Liver (tissue), 7 donors: ENCODE measurements at regions not wholly inside any gene's neighbourhood (a gene's known extent, or its start where the extent isn't known, plus 50 kb on each side); places are given as distances from the start of the nearest gene placed in this dataset.

Source experiments
- DNase-seq: peaks from one replicate; pipeline ENCODE4 v3.0.0-alpha.2; 2017; ENCODE audit warnings: low spot score
- H3K27ac ChIP-seq, 2 donors: one replicate each; pipeline ENCODE4 v1.7.0; 2013; ENCODE audit warnings: inconsistent platforms in 2 of 2, low read length in 2 of 2, control low read depth in 1 of 2, low read depth in 1 of 2, mild to moderate bottlenecking in 1 of 2
- H3K27me3 ChIP-seq, 4 donors: one replicate each; pipeline versions ENCODE4 v1.6.1 to v1.7.0; 2013; ENCODE audit warnings: low read length in 3 of 4, inconsistent platforms in 1 of 4, mild to moderate bottlenecking in 1 of 4, moderate library complexity in 1 of 4; ENCODE audit not compliant: control insufficient read depth in 4 of 4, insufficient read depth in 4 of 4
- H3K36me3 ChIP-seq, 4 donors: one replicate each; pipeline versions ENCODE4 v1.6.1 to v1.7.0; 2013; ENCODE audit warnings: low read length in 3 of 4, mild to moderate bottlenecking in 3 of 4, low read depth in 1 of 4, moderate library complexity in 1 of 4; ENCODE audit not compliant: control insufficient read depth in 4 of 4, insufficient read depth in 3 of 4
- H3K4me1 ChIP-seq, 4 donors: one replicate each; pipeline versions ENCODE4 v1.6.1 to v1.7.0; 2013; ENCODE audit warnings: low read length in 3 of 4, mild to moderate bottlenecking in 3 of 4, moderate library complexity in 1 of 4; ENCODE audit not compliant: control insufficient read depth in 4 of 4, insufficient read depth in 4 of 4
- H3K4me3 ChIP-seq, 3 donors: one replicate each; pipeline versions ENCODE4 v1.6.1 to v1.7.0; 2013; ENCODE audit warnings: low read length in 3 of 3, control low read depth in 1 of 3, low read depth in 1 of 3, mild to moderate bottlenecking in 1 of 3
- H3K9ac ChIP-seq, 2 donors: one replicate each; pipeline ENCODE4 v1.7.0; 2013; ENCODE audit warnings: low read length in 2 of 2, mild to moderate bottlenecking in 2 of 2, moderate library complexity in 2 of 2, control low read depth in 1 of 2, low read depth in 1 of 2
- H3K9me3 ChIP-seq, 4 donors: one replicate each; pipeline versions ENCODE4 v1.6.1 to v1.7.0; 2013; ENCODE audit warnings: low read length in 3 of 4; ENCODE audit not compliant: control insufficient read depth in 4 of 4
- EGR1 ChIP-seq, 2 donors: IDR thresholded peaks; 2 replicates each; pipeline ENCODE4 v1.6.1; 2016 to 2018; ENCODE audit warnings: antibody characterized with exemption in 2 of 2, low read depth in 2 of 2
- FOXA1 ChIP-seq: IDR thresholded peaks from 2 replicates; pipeline ENCODE4 v1.6.1; 2016; ENCODE audit warnings: antibody characterized with exemption
- FOXA2 ChIP-seq: IDR thresholded peaks from 2 replicates; pipeline ENCODE4 v1.6.1; 2016; ENCODE audit warnings: antibody characterized with exemption
- GABPA ChIP-seq, 2 donors: IDR thresholded peaks in 1 of 2; conservative IDR thresholded peaks in 1 of 2; 2 replicates each; pipeline ENCODE4 v1.6.1; 2016; ENCODE audit warnings: antibody characterized with exemption in 2 of 2, mild to moderate bottlenecking in 1 of 2, moderate library complexity in 1 of 2
- HNF4A ChIP-seq, 2 donors: conservative IDR thresholded peaks; 2 replicates each; pipeline ENCODE4 v1.6.1; 2016; ENCODE audit warnings: antibody characterized with exemption in 2 of 2, mild to moderate bottlenecking in 2 of 2
- HNF4G ChIP-seq: IDR thresholded peaks from 2 replicates; pipeline ENCODE4 v1.6.1; 2016; ENCODE audit warnings: antibody characterized with exemption
- JUND ChIP-seq, 2 donors: IDR thresholded peaks; 2 replicates each; pipeline ENCODE4 v1.6.1; 2016; ENCODE audit warnings: antibody characterized with exemption in 2 of 2
- NR2F2 ChIP-seq: IDR thresholded peaks from 2 replicates; pipeline ENCODE4 v1.6.1; 2016; ENCODE audit warnings: antibody characterized with exemption
- RAD21 ChIP-seq, 2 donors: IDR thresholded peaks; 2 replicates each; pipeline ENCODE4 v1.6.1; 2016; ENCODE audit warnings: antibody characterized with exemption in 2 of 2, mild to moderate bottlenecking in 2 of 2
- RXRA ChIP-seq, 2 donors: IDR thresholded peaks; 2 replicates each; pipeline ENCODE4 v1.6.1; 2017 to 2018; ENCODE audit warnings: antibody characterized with exemption in 2 of 2, mild to moderate bottlenecking in 1 of 2
- SP1 ChIP-seq: IDR thresholded peaks from 2 replicates; pipeline ENCODE4 v1.6.1; 2018; ENCODE audit warnings: antibody characterized with exemption, mild to moderate bottlenecking
- TAF1 ChIP-seq: conservative IDR thresholded peaks from 2 replicates; pipeline ENCODE4 v1.6.1; 2016; ENCODE audit warnings: antibody characterized with exemption, mild to moderate bottlenecking
- YY1 ChIP-seq: IDR thresholded peaks from 2 replicates; pipeline ENCODE4 v1.6.1; 2016; ENCODE audit warnings: antibody characterized with exemption, mild to moderate bottlenecking
- WGBS: extraction: QIAGEN DNeasy Blood & Tissue Kit; methylation state at CpG from one replicate; pipeline ENCODE4 v1.1.7; 2013; 5-methylcytosine and 5-hydroxymethylcytosine counted together
- TF ChIP-seq, protein P1 (sequence below): IDR thresholded peaks from 2 replicates; pipeline ENCODE4 v1.6.1; 2016; ENCODE audit warnings: antibody characterized with exemption
- TF ChIP-seq, protein P2 (sequence below): IDR thresholded peaks from 2 replicates; pipeline ENCODE4 v1.6.1; 2016; ENCODE audit warnings: antibody characterized with exemption, mild to moderate bottlenecking
- TF ChIP-seq, protein P3 (sequence below): IDR thresholded peaks from 2 replicates; pipeline ENCODE4 v1.6.1; 2016; ENCODE audit warnings: antibody characterized with exemption
- TF ChIP-seq, protein P4 (sequence below): IDR thresholded peaks from 2 replicates; pipeline ENCODE4 v1.6.1; 2016; ENCODE audit warnings: antibody characterized with exemption
- donor health status: healthy.
- donor health status: healthy.
- donor health status: healthy.
- donor health status: healthy.

DNA sequence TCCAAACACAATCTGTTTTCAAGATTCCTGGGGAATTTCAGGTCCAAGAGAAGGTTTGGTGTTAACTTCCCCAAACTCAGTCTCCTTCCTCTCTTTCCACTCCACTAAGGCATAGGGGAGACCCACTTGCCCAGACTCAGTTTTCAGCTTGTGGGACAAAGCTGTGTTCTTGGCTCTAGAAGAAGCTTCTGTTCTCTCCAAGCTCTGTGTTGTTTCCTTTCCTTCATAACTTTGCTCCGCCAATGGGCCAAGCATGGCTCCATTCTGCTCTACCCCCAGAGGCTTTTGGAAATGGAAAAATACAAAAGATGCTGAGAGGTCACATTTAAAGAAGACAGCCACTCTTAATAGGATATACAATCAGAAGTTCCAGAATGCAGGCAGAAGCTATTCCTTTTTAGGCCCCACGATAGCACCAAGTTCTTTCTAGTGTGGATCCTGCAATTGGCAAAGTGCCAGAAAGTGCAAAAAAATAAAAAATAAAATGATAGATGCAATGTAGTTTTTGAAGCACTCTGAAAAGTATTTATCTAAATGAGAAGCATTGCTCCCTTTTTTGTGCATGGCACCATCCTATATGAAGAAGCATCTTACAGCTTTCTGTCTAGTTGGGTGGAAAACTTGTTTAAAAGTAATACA is 510.1 kb downstream of the TXNL1 start:
- WGBS, result 43% methylated on average over 2 of the region's 2 CpGs
- no peaks in the 10 kb centered on the region for H3K9me3 ChIP-seq
- DNase-seq, result no peak
- no peak overlapping the region for H3K27ac ChIP-seq
- no peaks in the 10 kb centered on the region for H3K27me3 ChIP-seq
- no peak overlapping the region for H3K4me3 ChIP-seq
- no peaks in the 10 kb centered on the region for H3K4me1 ChIP-seq
- H3K9ac ChIP-seq, result no peak overlapping the region
- H3K36me3 ChIP-seq, result no peaks in the 10 kb centered on the region
- TF ChIP-seq EGR1 (IDR thresholded peaks at IDR 0.05; ENCODE audit: low read depth in 2 of 2) (no peak), SP1 (no peak), GABPA (IDR thresholded peaks at IDR 0.05 in 1 of 2, conservative IDR thresholded peaks at IDR 0.05 in 1 of 2) (no peak), JUND (IDR thresholded peaks at IDR 0.05) (no peak), HNF4G (no peak), HNF4A (conservative IDR thresholded peaks at IDR 0.05) (no peak), FOXA2 (no peak), RXRA (IDR thresholded peaks at IDR 0.05) (no peak), FOXA1 (no peak), NR2F2 (no peak), TAF1 (no peak), RAD21 (IDR thresholded peaks at IDR 0.05) (no peak)
- TF ChIP-seq, protein P1, sequence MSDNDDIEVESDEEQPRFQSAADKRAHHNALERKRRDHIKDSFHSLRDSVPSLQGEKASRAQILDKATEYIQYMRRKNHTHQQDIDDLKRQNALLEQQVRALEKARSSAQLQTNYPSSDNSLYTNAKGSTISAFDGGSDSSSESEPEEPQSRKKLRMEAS, result no peak
- TF ChIP-seq, protein P2, sequence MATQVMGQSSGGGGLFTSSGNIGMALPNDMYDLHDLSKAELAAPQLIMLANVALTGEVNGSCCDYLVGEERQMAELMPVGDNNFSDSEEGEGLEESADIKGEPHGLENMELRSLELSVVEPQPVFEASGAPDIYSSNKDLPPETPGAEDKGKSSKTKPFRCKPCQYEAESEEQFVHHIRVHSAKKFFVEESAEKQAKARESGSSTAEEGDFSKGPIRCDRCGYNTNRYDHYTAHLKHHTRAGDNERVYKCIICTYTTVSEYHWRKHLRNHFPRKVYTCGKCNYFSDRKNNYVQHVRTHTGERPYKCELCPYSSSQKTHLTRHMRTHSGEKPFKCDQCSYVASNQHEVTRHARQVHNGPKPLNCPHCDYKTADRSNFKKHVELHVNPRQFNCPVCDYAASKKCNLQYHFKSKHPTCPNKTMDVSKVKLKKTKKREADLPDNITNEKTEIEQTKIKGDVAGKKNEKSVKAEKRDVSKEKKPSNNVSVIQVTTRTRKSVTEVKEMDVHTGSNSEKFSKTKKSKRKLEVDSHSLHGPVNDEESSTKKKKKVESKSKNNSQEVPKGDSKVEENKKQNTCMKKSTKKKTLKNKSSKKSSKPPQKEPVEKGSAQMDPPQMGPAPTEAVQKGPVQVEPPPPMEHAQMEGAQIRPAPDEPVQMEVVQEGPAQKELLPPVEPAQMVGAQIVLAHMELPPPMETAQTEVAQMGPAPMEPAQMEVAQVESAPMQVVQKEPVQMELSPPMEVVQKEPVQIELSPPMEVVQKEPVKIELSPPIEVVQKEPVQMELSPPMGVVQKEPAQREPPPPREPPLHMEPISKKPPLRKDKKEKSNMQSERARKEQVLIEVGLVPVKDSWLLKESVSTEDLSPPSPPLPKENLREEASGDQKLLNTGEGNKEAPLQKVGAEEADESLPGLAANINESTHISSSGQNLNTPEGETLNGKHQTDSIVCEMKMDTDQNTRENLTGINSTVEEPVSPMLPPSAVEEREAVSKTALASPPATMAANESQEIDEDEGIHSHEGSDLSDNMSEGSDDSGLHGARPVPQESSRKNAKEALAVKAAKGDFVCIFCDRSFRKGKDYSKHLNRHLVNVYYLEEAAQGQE, result no peak
- TF ChIP-seq, protein P3, sequence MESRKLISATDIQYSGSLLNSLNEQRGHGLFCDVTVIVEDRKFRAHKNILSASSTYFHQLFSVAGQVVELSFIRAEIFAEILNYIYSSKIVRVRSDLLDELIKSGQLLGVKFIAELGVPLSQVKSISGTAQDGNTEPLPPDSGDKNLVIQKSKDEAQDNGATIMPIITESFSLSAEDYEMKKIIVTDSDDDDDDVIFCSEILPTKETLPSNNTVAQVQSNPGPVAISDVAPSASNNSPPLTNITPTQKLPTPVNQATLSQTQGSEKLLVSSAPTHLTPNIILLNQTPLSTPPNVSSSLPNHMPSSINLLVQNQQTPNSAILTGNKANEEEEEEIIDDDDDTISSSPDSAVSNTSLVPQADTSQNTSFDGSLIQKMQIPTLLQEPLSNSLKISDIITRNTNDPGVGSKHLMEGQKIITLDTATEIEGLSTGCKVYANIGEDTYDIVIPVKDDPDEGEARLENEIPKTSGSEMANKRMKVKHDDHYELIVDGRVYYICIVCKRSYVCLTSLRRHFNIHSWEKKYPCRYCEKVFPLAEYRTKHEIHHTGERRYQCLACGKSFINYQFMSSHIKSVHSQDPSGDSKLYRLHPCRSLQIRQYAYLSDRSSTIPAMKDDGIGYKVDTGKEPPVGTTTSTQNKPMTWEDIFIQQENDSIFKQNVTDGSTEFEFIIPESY, result no peak
- TF ChIP-seq, protein P4, sequence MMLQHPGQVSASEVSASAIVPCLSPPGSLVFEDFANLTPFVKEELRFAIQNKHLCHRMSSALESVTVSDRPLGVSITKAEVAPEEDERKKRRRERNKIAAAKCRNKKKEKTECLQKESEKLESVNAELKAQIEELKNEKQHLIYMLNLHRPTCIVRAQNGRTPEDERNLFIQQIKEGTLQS, result no peak

DNA sequence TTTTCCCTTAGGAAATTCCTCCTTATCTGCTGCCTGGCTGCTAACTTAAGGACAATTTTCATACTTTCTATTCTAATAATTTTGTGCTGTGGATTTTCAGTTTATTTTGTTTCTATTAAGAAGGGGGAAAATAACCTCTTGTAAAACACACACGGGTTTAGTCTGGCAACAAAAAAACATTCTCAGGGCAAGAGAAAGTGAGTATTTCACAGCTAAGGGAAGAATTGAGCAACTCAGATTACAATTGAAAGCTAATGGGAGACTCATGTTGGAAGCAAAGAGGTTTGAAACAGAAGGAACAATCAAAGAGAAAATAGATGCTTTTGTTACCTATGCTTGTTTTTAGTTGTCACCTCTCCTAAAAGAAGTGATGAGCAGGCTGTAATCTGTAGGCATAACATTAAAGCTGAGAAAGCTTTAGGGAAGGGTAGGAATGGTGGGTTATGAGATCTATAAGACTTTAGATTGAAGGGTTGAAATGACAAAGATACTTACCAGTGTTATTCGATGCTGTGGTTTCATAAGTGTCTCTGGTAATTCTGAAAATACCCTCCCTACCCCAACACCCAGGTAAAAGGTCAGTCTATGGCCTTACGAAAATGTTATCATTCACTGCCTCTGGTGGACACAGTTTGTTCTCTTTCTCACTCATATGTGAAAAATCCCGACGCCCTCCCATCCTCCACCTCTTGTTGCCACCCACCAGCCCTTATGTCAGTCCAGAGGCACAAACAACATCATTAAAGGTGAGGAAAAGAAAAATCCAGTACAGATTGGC is 510.9 kb downstream of the TXNL1 start:
- H3K9me3 ChIP-seq, result no peaks in the 10 kb centered on the region
- no peak for DNase-seq
- TF ChIP-seq NR2F2 (no peak), GABPA (IDR thresholded peaks at IDR 0.05 in 1 of 2, conservative IDR thresholded peaks at IDR 0.05 in 1 of 2) (no peak), FOXA2 (no peak), TAF1 (no peak), HNF4A (conservative IDR thresholded peaks at IDR 0.05) (no peak), SP1 (no peak), EGR1 (IDR thresholded peaks at IDR 0.05; ENCODE audit: low read depth in 2 of 2) (no peak), YY1 (no peak), FOXA1 (no peak), RXRA (IDR thresholded peaks at IDR 0.05) (no peak), RAD21 (IDR thresholded peaks at IDR 0.05) (no peak), JUND (IDR thresholded peaks at IDR 0.05) (no peak), HNF4G (no peak)
- TF ChIP-seq, protein P4, result no peak
- TF ChIP-seq, protein P2, result no peak
- TF ChIP-seq, protein P3, result no peak
- no peak overlapping the region for H3K4me3 ChIP-seq
- H3K4me1 ChIP-seq, result no peaks in the 10 kb centered on the region
- H3K27ac ChIP-seq, result no peak overlapping the region
- H3K9ac ChIP-seq, result no peak overlapping the region
- no peaks in the 10 kb centered on the region for H3K27me3 ChIP-seq
- WGBS, result 76% methylated on average over 5 of the region's 5 CpGs
- H3K36me3 ChIP-seq, result no peaks in the 10 kb centered on the region
